H1 (cell line): ENCODE measurements at regions not wholly inside any gene's neighbourhood (a gene's known extent, or its start where the extent isn't known, plus 50 kb on each side); places are given as distances from the start of the nearest gene placed in this dataset.

Experiments
- CTCF ChIA-PET: fragments of 300-600 bp; sonication (Branson Sonifier 250); formaldehyde crosslinking; loops from one replicate; lab custom pipeline; 2021; ENCODE audit not compliant: partially characterized antibody; lab: Charles Lee
- POLR2A ChIA-PET: fragments of 300-600 bp; sonication (Branson Sonifier 250); formaldehyde crosslinking; loops from one replicate; lab custom pipeline; 2021; ENCODE audit warnings: inconsistent platforms; ENCODE audit not compliant: partially characterized antibody; lab: Charles Lee
- DNase-seq, 2 experiments: peaks; one replicate each; pipeline versions ENCODE4 v3.0.0 to v3.0.0-alpha.2; 2010 to 2022; ENCODE audit warnings: low spot score in 2 of 2, low read depth in 1 of 2, mixed read lengths in 1 of 2
- FAIRE-seq: peaks from 2 replicates; lab custom pipeline; 2011; peaks lifted over from hg19 to GRCh38; lab: Jason Lieb, UNC
- H2AFZ ChIP-seq: 2 replicates; pipeline ENCODE4 v1.8.1; 2012; ENCODE audit warnings: low read length, inconsistent platforms
- H2AK5ac ChIP-seq: 2 replicates; pipeline ENCODE4 v1.6.1; 2013; ENCODE audit warnings: low read depth, low read length
- H2BK120ac ChIP-seq: replicated peaks from 2 replicates; pipeline ENCODE3; 2013; ENCODE audit warnings: low read depth, low read length, inconsistent platforms
- H2BK12ac ChIP-seq: 2 replicates; pipeline ENCODE4 v1.6.1; 2013; ENCODE audit warnings: low read depth, low read length
- H2BK15ac ChIP-seq: 2 replicates; pipeline ENCODE4 v1.6.1; 2013; ENCODE audit warnings: low read length
- H2BK20ac ChIP-seq: 2 replicates; pipeline ENCODE4 v1.6.1; 2013; ENCODE audit warnings: low read length
- H2BK5ac ChIP-seq: 2 replicates; pipeline ENCODE4 v1.6.1; 2013; ENCODE audit warnings: low read depth, low read length
- H3K14ac ChIP-seq: 2 replicates; pipeline ENCODE4 v1.6.1; 2013; ENCODE audit warnings: inconsistent platforms; ENCODE audit not compliant: insufficient read length
- H3K18ac ChIP-seq: 2 replicates; pipeline ENCODE4 v1.6.1; 2013; ENCODE audit warnings: low read length; ENCODE audit errors: extremely low read depth
- H3K23ac ChIP-seq: 2 replicates; pipeline ENCODE4 v1.6.1; 2013; ENCODE audit warnings: inconsistent platforms; ENCODE audit not compliant: insufficient read length
- H3K23me2 ChIP-seq: 2 replicates; pipeline ENCODE4 v1.6.1; 2013; ENCODE audit warnings: low read depth, low read length
- H3K27ac ChIP-seq: 2 replicates; pipeline ENCODE4 v1.6.1; 2011; ENCODE audit warnings: low read depth, low read length, inconsistent platforms
- H3K27me3 ChIP-seq, 4 experiments: replicated peaks in 1 of 4; 1 replicate in 1 of 4; 2 replicates in 3 of 4; pipeline versions ENCODE4 v1.6.1 to v1.8.1; 2011 to 2013; ENCODE audit warnings: low read length in 3 of 4, mild to moderate bottlenecking in 3 of 4, inconsistent platforms in 2 of 4, mixed read lengths in 2 of 4, moderate library complexity in 1 of 4; ENCODE audit not compliant: control insufficient read depth in 3 of 4, insufficient read depth in 3 of 4; ENCODE audit errors: extremely low read depth in 1 of 4
- H3K36me3 ChIP-seq, 4 experiments: 2 replicates each; pipeline versions ENCODE4 v1.6.1 to v1.8.1; 2011 to 2013; ENCODE audit warnings: mild to moderate bottlenecking in 4 of 4, low read length in 3 of 4, moderate library complexity in 2 of 4, control low read depth in 1 of 4, inconsistent platforms in 1 of 4; ENCODE audit not compliant: insufficient read depth in 4 of 4, control insufficient read depth in 2 of 4
- H3K4ac ChIP-seq: replicated peaks from 2 replicates; pipeline ENCODE3; 2013; ENCODE audit warnings: low read length, low read depth, mixed read lengths, inconsistent platforms; ENCODE audit not compliant: insufficient read length
- H3K4me1 ChIP-seq, 4 experiments: replicated peaks in 1 of 4; 1 replicate in 1 of 4; 2 replicates in 3 of 4; pipeline versions ENCODE4 v1.6.1 to v1.8.1; 2011 to 2013; ENCODE audit warnings: low read length in 3 of 4, inconsistent platforms in 2 of 4, mixed read lengths in 1 of 4; ENCODE audit not compliant: insufficient read depth in 4 of 4, control insufficient read depth in 3 of 4
- H3K4me2 ChIP-seq, 2 experiments: 2 replicates each; pipeline versions ENCODE4 v1.6.1 to v1.8.1; 2011 to 2013; ENCODE audit warnings: low read depth in 2 of 2, low read length in 2 of 2, control low read depth in 1 of 2, inconsistent platforms in 1 of 2, mild to moderate bottlenecking in 1 of 2; ENCODE audit not compliant: insufficient read depth in 1 of 2
- H3K4me3 ChIP-seq, 4 experiments: fragments of 200-600, 300-600 bp in 1 of 4; sonication (generic), shearing (Covaris generic), sonication (Bioruptor Twin) in 1 of 4; 2 replicates each; pipeline versions ENCODE4 v1.5.1 to v1.8.1; 2011 to 2016; ENCODE audit warnings: low read length in 4 of 4, low read depth in 3 of 4, control low read depth in 2 of 4, inconsistent platforms in 2 of 4, mild to moderate bottlenecking in 2 of 4, mixed read lengths in 1 of 4, moderate library complexity in 1 of 4; ENCODE audit not compliant: insufficient read depth in 2 of 4; ENCODE audit errors: extremely low read depth in 1 of 4
- H3K56ac ChIP-seq: replicated peaks from 2 replicates; pipeline ENCODE3; 2013; ENCODE audit warnings: low read depth, mild to moderate bottlenecking, mixed read lengths, low read length, inconsistent platforms; ENCODE audit not compliant: insufficient read length
- H3K79me1 ChIP-seq: 2 replicates; pipeline ENCODE4 v1.6.1; 2013; ENCODE audit warnings: low read depth, low read length, control low read depth
- H3K79me2 ChIP-seq, 2 experiments: 2 replicates each; pipeline versions ENCODE4 v1.6.1 to v1.8.1; 2012 to 2013; ENCODE audit warnings: low read length in 2 of 2, mild to moderate bottlenecking in 2 of 2, inconsistent platforms in 1 of 2; ENCODE audit not compliant: insufficient read depth in 2 of 2, control insufficient read depth in 1 of 2
- H3K9ac ChIP-seq, 4 experiments: replicated peaks in 1 of 4; 1 replicate in 1 of 4; 2 replicates in 3 of 4; pipeline versions ENCODE4 v1.6.1 to v1.8.1; 2011 to 2013; ENCODE audit warnings: low read depth in 3 of 4, low read length in 3 of 4, control low read depth in 2 of 4, mild to moderate bottlenecking in 2 of 4, moderate library complexity in 2 of 4, inconsistent platforms in 1 of 4; ENCODE audit errors: extremely low read depth in 1 of 4
- H3K9me3 ChIP-seq, 2 experiments: 2 replicates each; pipeline versions ENCODE4 v1.6.1 to v1.8.1; 2012 to 2013; ENCODE audit warnings: mild to moderate bottlenecking in 2 of 2, moderate library complexity in 2 of 2, control low read depth in 1 of 2, inconsistent platforms in 1 of 2, low read depth in 1 of 2, low read length in 1 of 2, mixed read lengths in 1 of 2; ENCODE audit not compliant: insufficient read depth in 2 of 2
- H4K20me1 ChIP-seq, 2 experiments: replicated peaks in 1 of 2; 2 replicates each; pipeline versions ENCODE3 to v1.8.1; 2011 to 2013; ENCODE audit warnings: inconsistent platforms in 2 of 2, low read length in 2 of 2, mild to moderate bottlenecking in 1 of 2; ENCODE audit not compliant: insufficient read depth in 2 of 2, control insufficient read depth in 1 of 2
- H4K5ac ChIP-seq: 2 replicates; pipeline ENCODE4 v1.6.1; 2013; ENCODE audit warnings: low read length, low read depth, mixed read lengths, inconsistent platforms; ENCODE audit not compliant: insufficient read length
- H4K8ac ChIP-seq: 2 replicates; pipeline ENCODE4 v1.8.0; 2013; ENCODE audit warnings: mild to moderate bottlenecking, moderate library complexity, low read length, inconsistent platforms; ENCODE audit not compliant: insufficient read depth; ENCODE audit errors: extremely low read depth
- H4K91ac ChIP-seq: replicated peaks from 2 replicates; pipeline ENCODE3; 2013; ENCODE audit warnings: low read length, mixed read lengths, inconsistent platforms; ENCODE audit not compliant: insufficient read length
- ATF3 ChIP-seq: IDR thresholded peaks from 2 replicates; pipeline ENCODE4 v1.6.1; 2011; ENCODE audit warnings: low read depth, mild to moderate bottlenecking, low read length; ENCODE audit not compliant: insufficient read depth
- CBX5 ChIP-seq: fragments of 300-800, 300-1000 bp; sonication (generic); IDR thresholded peaks from 2 replicates; pipeline ENCODE4 v1.7.1; 2016; ENCODE audit warnings: antibody characterized with exemption, low read length, low read depth
- E2F6 ChIP-seq: IDR thresholded peaks from 2 replicates; pipeline ENCODE4 v1.6.1; 2012; ENCODE audit warnings: inconsistent platforms
- HDAC6 ChIP-seq: IDR thresholded peaks from one replicate; pipeline ENCODE4 v1.7.1; 2012; ENCODE audit warnings: low read depth, mild to moderate bottlenecking, inconsistent platforms, low read length, moderate library complexity
- NANOG ChIP-seq: IDR thresholded peaks from 2 replicates; pipeline ENCODE4 v1.6.1; 2011; ENCODE audit warnings: low read length, low read depth, mild to moderate bottlenecking, inconsistent platforms; ENCODE audit not compliant: insufficient read depth, poor library complexity, severe bottlenecking
- PHF8 ChIP-seq: fragments of 200-600 bp; sonication (generic); conservative IDR thresholded peaks from 2 replicates; pipeline ENCODE4 v1.7.1; 2012; ENCODE audit warnings: low read depth, mild to moderate bottlenecking, inconsistent platforms, low read length, moderate library complexity
- RXRA ChIP-seq: IDR thresholded peaks from 2 replicates; pipeline ENCODE4 v1.6.1; 2011; ENCODE audit warnings: low read depth, mild to moderate bottlenecking, low read length, moderate library complexity; ENCODE audit not compliant: insufficient read depth
- SIN3A ChIP-seq, 2 experiments: IDR thresholded peaks in 1 of 2; conservative IDR thresholded peaks in 1 of 2; 2 replicates each; pipeline ENCODE4 v1.6.1; 2011 to 2012; ENCODE audit warnings: low read length in 2 of 2, improper control_type of control experiment in 1 of 2, low read depth in 1 of 2, mild to moderate bottlenecking in 1 of 2
- SIRT6 ChIP-seq: IDR thresholded peaks from one replicate; pipeline ENCODE4 v1.7.1; 2012; ENCODE audit warnings: low read length, inconsistent platforms
- USF2 ChIP-seq: IDR thresholded peaks from 2 replicates; pipeline ENCODE4 v1.6.1; 2011; ENCODE audit warnings: low read length, improper control_type of control experiment
- YY1 ChIP-seq: IDR thresholded peaks from 2 replicates; pipeline ENCODE4 v1.6.1; 2011; ENCODE audit warnings: low read depth, mild to moderate bottlenecking, low read length
- WGBS, 2 experiments: shearing (Covaris generic) in 1 of 2; methylation state at CpG; one replicate each; pipeline versions ENCODE4 v1.1.6 to v1.1.7; 2013 to 2015; ENCODE audit warnings: low lambda C conversion rate in 2 of 2, mixed read lengths in 2 of 2, inconsistent platforms in 1 of 2, low coverage in 1 of 2, missing lambda C conversion rate in 1 of 2; ENCODE audit not compliant: insufficient replicate concordance in 2 of 2, insufficient coverage in 1 of 2, insufficient read length in 1 of 2; ENCODE audit errors: extremely low coverage in 1 of 2, missing lambda C conversion rate in 1 of 2; 5-methylcytosine and 5-hydroxymethylcytosine counted together

GRCh38 chr5:74945561-74946165, 79.5 kb upstream of the FAM169A start:
- Histone ChIP-seq H4K8ac (no peak overlapping the region), H3K36me3 (no peaks in the 10 kb centered on the region), H2BK5ac (no peak overlapping the region), H3K4me2 (no peak overlapping the region), H3K14ac (no peak overlapping the region), H3K9me3 (no peaks in the 10 kb centered on the region), H3K18ac (no peak overlapping the region), H3K23me2 (peaks cover 2% of the 10 kb centered on the region; the same call in 1 of the 2 replicates), H2AK5ac (no peak overlapping the region), H2BK15ac (no peak overlapping the region), H3K79me2 (no peaks in the 10 kb centered on the region), H3K4me3 (no peak overlapping the region), H2AFZ (no peak overlapping the region), H3K4ac (no peak overlapping the region), H3K56ac (no peak overlapping the region), H3K4me1 (peaks cover 3 to 8% (median 5%) of the 10 kb centered on the region in 4 experiments; a peak in 5 of 7 replicates), H3K9ac (no peak overlapping the region), H4K91ac (no peak overlapping the region), H3K23ac (no peak overlapping the region), H4K5ac (no peak overlapping the region), H3K27me3 (no peaks in the 10 kb centered on the region), H4K20me1 (no peaks in the 10 kb centered on the region), H2BK120ac (no peak overlapping the region), H2BK12ac (no peak overlapping the region), H3K79me1 (no peaks in the 10 kb centered on the region), H2BK20ac (no peak overlapping the region), H3K27ac (no peak overlapping the region)
- no peak for FAIRE-seq
- no peak for DNase-seq
- CTCF ChIA-PET = no interaction called here
- POLR2A ChIA-PET = no interaction called here
- WGBS, 2 experiments = 84% methylated on average over 4 of the region's 4 CpGs; no CpG with 5 or more reads in 1 of the 2 experiments
- TF ChIP-seq USF2 (no peak), HDAC6 (no peak), SIRT6 (no peak), SIN3A (conservative IDR thresholded peaks at IDR 0.05 in 1 of 2, IDR thresholded peaks at IDR 0.05 in 1 of 2; ENCODE audit: low read depth in 1 of 2, low read length in 2 of 2) (no peak), NANOG (no peak), YY1 (no peak), E2F6 (no peak), ATF3 (no peak), RXRA (no peak), CBX5 (no peak), PHF8 (no peak)
